HUES64 (cell line): ENCODE measurements at regions not wholly inside any gene's neighbourhood (a gene's known extent, or its start where the extent isn't known, plus 50 kb on each side); places are given as distances from the start of the nearest gene placed in this dataset.

Source experiments
- H3K27ac ChIP-seq: 2 replicates; pipeline ENCODE4 v1.7.0; 2013; ENCODE audit warnings: low read depth, low read length, inconsistent platforms
- H3K27me3 ChIP-seq: 2 replicates; pipeline ENCODE4 v1.6.1; 2013; ENCODE audit warnings: mild to moderate bottlenecking, low read length; ENCODE audit not compliant: insufficient read depth
- H3K36me3 ChIP-seq: 2 replicates; pipeline ENCODE4 v1.6.1; 2013; ENCODE audit warnings: mild to moderate bottlenecking, low read length; ENCODE audit not compliant: insufficient read depth
- H3K4me1 ChIP-seq: 2 replicates; pipeline ENCODE4 v1.6.1; 2013; ENCODE audit warnings: mild to moderate bottlenecking, low read length, moderate library complexity; ENCODE audit not compliant: insufficient read depth
- H3K4me3 ChIP-seq: 2 replicates; pipeline ENCODE4 v1.5.1; 2013; ENCODE audit warnings: mild to moderate bottlenecking, low read length, moderate library complexity
- H3K9ac ChIP-seq: 2 replicates; pipeline ENCODE4 v1.6.1; 2013; ENCODE audit warnings: mild to moderate bottlenecking, low read depth, low read length
- H3K9me3 ChIP-seq: 2 replicates; pipeline ENCODE4 v1.6.1; 2013; ENCODE audit warnings: low read depth, low read length; ENCODE audit not compliant: insufficient read depth
- WGBS: fragments of 150-250, 120-280 bp; methylation state at CpG from one replicate; pipeline ENCODE4 v1.1.7; 2013; ENCODE audit warnings: missing lambda C conversion rate; 5-methylcytosine and 5-hydroxymethylcytosine counted together

DNA sequence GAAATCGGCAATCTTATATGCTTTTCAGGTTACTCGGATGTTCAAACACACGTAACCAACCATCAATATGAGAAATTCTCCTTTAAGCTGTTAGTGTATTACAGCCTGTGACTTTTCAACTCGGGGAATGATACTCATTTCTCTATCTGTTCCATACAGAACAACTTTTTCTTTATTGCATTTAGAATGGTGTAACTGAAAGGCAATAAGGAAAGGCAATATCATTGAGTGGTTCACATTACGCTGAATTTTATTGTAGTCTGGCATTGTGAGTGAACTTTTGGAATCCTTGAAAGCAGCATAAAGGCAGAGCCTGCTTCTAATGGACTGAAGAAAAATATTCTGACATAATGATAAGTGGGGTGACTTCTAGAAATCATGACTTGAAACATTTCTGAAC is 54.4 kb upstream of the MEF2C start:
- H3K4me1 ChIP-seq, result no peaks in the 10 kb centered on the region
- H3K4me3 ChIP-seq, result no peak overlapping the region
- H3K36me3 ChIP-seq, result no peaks in the 10 kb centered on the region
- no peaks in the 10 kb centered on the region for H3K9me3 ChIP-seq
- WGBS, result 96% methylated on average over 4 of the region's 5 CpGs
- H3K27me3 ChIP-seq, result no peaks in the 10 kb centered on the region
- no peak overlapping the region for H3K27ac ChIP-seq
- no peak overlapping the region for H3K9ac ChIP-seq

DNA sequence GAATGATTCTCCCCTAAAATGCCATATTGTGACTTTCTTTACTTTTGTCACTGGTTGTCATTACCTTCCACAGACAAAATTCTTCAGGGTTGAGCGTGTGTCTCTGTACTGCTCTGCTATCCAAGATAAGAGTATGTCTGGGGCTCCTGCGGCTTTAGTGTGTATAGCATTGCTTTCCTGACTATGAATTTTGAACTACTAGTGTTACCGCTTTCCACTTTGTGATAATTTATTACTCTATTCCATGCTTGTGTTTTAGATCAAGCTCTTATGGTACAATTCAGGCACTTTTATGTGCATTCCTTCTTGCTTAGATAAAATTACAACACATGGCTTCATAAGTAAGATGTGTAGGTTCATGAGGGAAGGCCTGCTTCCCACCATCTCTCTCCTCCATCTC is 51.5 kb upstream of the MEF2C start:
- Histone ChIP-seq H3K4me1 (no peaks in the 10 kb centered on the region), H3K36me3 (no peaks in the 10 kb centered on the region), H3K4me3 (no peak overlapping the region), H3K27me3 (no peaks in the 10 kb centered on the region), H3K9me3 (no peaks in the 10 kb centered on the region), H3K9ac (no peak overlapping the region), H3K27ac (no peak overlapping the region)
- WGBS, result 90% methylated on average over 2 of the region's 3 CpGs
